ENCODE measurements at regions not wholly inside any gene's neighbourhood (a gene's known extent, or its start where the extent isn't known, plus 50 kb on each side); places are given as distances from the start of the nearest gene placed in this dataset.
"Not testable (repeated sequence)": the region's sequence is repeated elsewhere in the genome, so short reads cannot be mapped to it uniquely, and the experiment has no call there.

- DNase-seq, result no peak
Measured at GRCh38 chrX:12060489-12061260, 77.6 kb upstream of the FRMPD4 start.

GRCh38 chrX:12065251-12065650, 73.0 kb upstream of the FRMPD4 start:
- DNase-seq, result no peak

DNA sequence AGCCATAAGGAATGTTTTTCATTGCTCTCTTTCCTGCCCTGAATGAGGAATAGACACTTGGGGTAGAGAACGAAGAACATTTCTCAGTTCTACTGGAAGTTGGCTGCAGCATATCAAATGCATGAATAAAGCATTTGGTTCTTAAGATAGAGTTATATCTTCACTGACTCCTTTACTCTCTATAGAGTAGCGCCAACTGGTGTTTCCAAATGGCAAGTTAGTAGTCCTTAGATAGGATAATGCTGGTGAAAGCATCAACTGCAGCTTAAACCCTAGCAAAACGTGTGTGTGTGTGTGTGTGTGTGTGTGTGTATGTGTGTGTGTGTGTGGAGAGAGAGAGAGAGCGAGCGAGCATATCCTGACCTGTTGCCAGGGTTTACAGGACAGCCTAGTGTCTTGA, 62.2 kb upstream of the FRMPD4 start:
- no peak for DNase-seq

- no peak for DNase-seq
Measured at GRCh38 chrX:12080265-12080664, 58.0 kb upstream of the FRMPD4 start.

DNA sequence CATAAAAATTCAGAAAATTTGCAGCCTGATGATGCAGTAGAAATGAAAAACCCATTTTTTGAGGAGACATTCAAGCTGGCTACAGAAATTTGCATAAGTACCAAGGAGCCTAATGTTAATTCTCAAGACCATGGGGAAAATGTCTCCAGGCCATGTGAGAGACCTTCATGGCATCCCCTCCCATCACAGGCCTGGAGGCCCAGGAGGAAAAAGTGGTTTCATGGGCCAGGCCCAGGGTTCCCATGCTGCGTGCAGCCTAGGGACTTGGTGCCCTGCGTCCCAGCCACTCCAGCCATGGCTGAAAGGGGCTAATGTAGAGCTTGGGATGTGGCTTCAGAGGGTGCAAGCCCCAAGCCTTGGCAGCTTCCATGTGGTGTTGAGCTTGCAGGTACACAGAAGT, 55.3 kb upstream of the FRMPD4 start:
- not testable (repeated sequence) for DNase-seq
